Endodermal cell (in vitro differentiated cells): ENCODE measurements at regions not wholly inside any gene's neighbourhood (a gene's known extent, or its start where the extent isn't known, plus 50 kb on each side); places are given as distances from the start of the nearest gene placed in this dataset.

Source experiments
- DNase-seq: peaks from one replicate; pipeline ENCODE4 v3.0.0-alpha.2; 2017
- H3K27ac ChIP-seq: 2 replicates; pipeline ENCODE4 v1.5.1; 2013; ENCODE audit warnings: mild to moderate bottlenecking, low read depth, low read length, moderate library complexity
- H3K27me3 ChIP-seq: 2 replicates; pipeline ENCODE4 v1.6.1; 2013; ENCODE audit warnings: mild to moderate bottlenecking, low read length, moderate library complexity; ENCODE audit not compliant: insufficient read depth, control insufficient read depth, poor library complexity, severe bottlenecking
- H3K36me3 ChIP-seq: 2 replicates; pipeline ENCODE4 v1.7.0; 2013; ENCODE audit warnings: mild to moderate bottlenecking, low read length, moderate library complexity; ENCODE audit not compliant: control insufficient read depth, insufficient read depth
- H3K4me1 ChIP-seq: one replicate; pipeline ENCODE4 v1.7.0; 2013; ENCODE audit warnings: low read length; ENCODE audit not compliant: control insufficient read depth, insufficient read depth
- H3K4me3 ChIP-seq: 2 replicates; pipeline ENCODE4 v1.5.1; 2013; ENCODE audit warnings: mild to moderate bottlenecking, low read length, moderate library complexity
- H3K9ac ChIP-seq: 2 replicates; pipeline ENCODE4 v1.6.1; 2013; ENCODE audit warnings: mild to moderate bottlenecking, low read length, moderate library complexity; ENCODE audit not compliant: poor library complexity, severe bottlenecking; ENCODE audit errors: extremely low read depth
- H3K9me3 ChIP-seq: 2 replicates; pipeline ENCODE4 v1.6.1; 2013; ENCODE audit warnings: mild to moderate bottlenecking, low read length, moderate library complexity; ENCODE audit not compliant: control insufficient read depth
- H3K27ac Mint-ChIP-seq: 2 replicates; pipeline ENCODE4 v1.8.0; 2020; ENCODE audit warnings: mixed read lengths
- H3K27me3 Mint-ChIP-seq: 2 replicates; pipeline ENCODE4 v1.8.0; 2021; ENCODE audit warnings: mild to moderate bottlenecking, mixed read lengths; ENCODE audit not compliant: insufficient read depth
- H3K36me3 Mint-ChIP-seq: 2 replicates; pipeline ENCODE4 v1.8.0; 2020; ENCODE audit warnings: low read depth, mixed read lengths
- H3K4me1 Mint-ChIP-seq: 2 replicates; pipeline ENCODE4 v1.8.0; 2020; ENCODE audit warnings: mixed read lengths
- H3K4me3 Mint-ChIP-seq: 2 replicates; pipeline ENCODE4 v1.8.0; 2020; ENCODE audit warnings: mild to moderate bottlenecking, moderate library complexity, mixed read lengths
- H3K9me3 Mint-ChIP-seq: 2 replicates; pipeline ENCODE4 v1.8.0; 2020; ENCODE audit warnings: mild to moderate bottlenecking, mixed read lengths
- CTCF ChIP-seq: fragments of 200-600 bp; sonication (generic); conservative IDR thresholded peaks from 2 replicates; pipeline ENCODE4 v1.5.0; 2021; ENCODE audit warnings: antibody characterized with exemption, mild to moderate bottlenecking
- WGBS, 2 experiments: methylation state at CpG; one replicate each; pipeline versions ENCODE4 v1.1.5 to v1.1.7; 2013; ENCODE audit warnings: missing lambda C conversion rate in 2 of 2, mixed read lengths in 1 of 2; ENCODE audit not compliant: insufficient coverage in 1 of 2, insufficient read length in 1 of 2; 5-methylcytosine and 5-hydroxymethylcytosine counted together

- no peaks in the 10 kb centered on the region for H3K27me3 Mint-ChIP-seq
- Histone ChIP-seq H3K9me3 (peaks cover 4% of the 10 kb centered on the region), H3K36me3 (no peaks in the 10 kb centered on the region), H3K4me3 (no peak overlapping the region), H3K27me3 (no peaks in the 10 kb centered on the region), H3K4me1 (no peaks in the 10 kb centered on the region), H3K27ac (no peak overlapping the region), H3K9ac (no peak overlapping the region)
- TF ChIP-seq CTCF = no peak
- H3K9me3 Mint-ChIP-seq = peaks cover 88% of the 10 kb centered on the region
- H3K4me1 Mint-ChIP-seq = no peaks in the 10 kb centered on the region
- no peak for DNase-seq
- H3K27ac Mint-ChIP-seq = no peak overlapping the region
- H3K36me3 Mint-ChIP-seq = no peaks in the 10 kb centered on the region
- 58 to 60% methylated on average over 4 to 5 of the region's 6 CpGs for WGBS, 2 experiments
- H3K4me3 Mint-ChIP-seq = no peak overlapping the region
Observed at GRCh38 chr14:23866269-23866668, 87.3 kb upstream of the DHRS4 start.

GRCh38 chr14:23869078-23869719, 84.4 kb upstream of the DHRS4 start:
- no peaks in the 10 kb centered on the region for H3K4me1 Mint-ChIP-seq
- Histone ChIP-seq H3K36me3 (no peaks in the 10 kb centered on the region), H3K9ac (no peak overlapping the region), H3K27me3 (no peaks in the 10 kb centered on the region), H3K27ac (no peak overlapping the region), H3K4me3 (no peak overlapping the region), H3K9me3 (peaks cover 4% of the 10 kb centered on the region), H3K4me1 (no peaks in the 10 kb centered on the region)
- H3K27me3 Mint-ChIP-seq = no peaks in the 10 kb centered on the region
- H3K4me3 Mint-ChIP-seq = no peak overlapping the region
- no peak for DNase-seq
- H3K36me3 Mint-ChIP-seq = no peaks in the 10 kb centered on the region
- peaks cover 88% of the 10 kb centered on the region for H3K9me3 Mint-ChIP-seq
- no peak overlapping the region for H3K27ac Mint-ChIP-seq
- TF ChIP-seq CTCF = no peak
- 86% methylated on average over 2 of the region's 2 CpGs for WGBS, 2 experiments

GRCh38 chr14:23876160-23876750, 77.3 kb upstream of the DHRS4 start:
- Mint-ChIP-seq H3K4me1 (no peaks in the 10 kb centered on the region), H3K27me3 (peaks cover 2% of the 10 kb centered on the region), H3K36me3 (no peaks in the 10 kb centered on the region), H3K4me3 (no peak overlapping the region), H3K27ac (no peak overlapping the region), H3K9me3 (peaks cover 81% of the 10 kb centered on the region)
- no peak overlapping the region for H3K9ac ChIP-seq
- H3K27ac ChIP-seq = no peak overlapping the region
- no peak for DNase-seq
- TF ChIP-seq CTCF = no peak
- peaks cover 14% of the 10 kb centered on the region for H3K9me3 ChIP-seq
- no peaks in the 10 kb centered on the region for H3K36me3 ChIP-seq
- H3K27me3 ChIP-seq = no peaks in the 10 kb centered on the region
- H3K4me1 ChIP-seq = no peaks in the 10 kb centered on the region
- 86% methylated on average over 1 to 3 of the region's 3 CpGs for WGBS, 2 experiments
- no peak overlapping the region for H3K4me3 ChIP-seq
